ENCODE measurements at regions not wholly inside any gene's neighbourhood (a gene's known extent, or its start where the extent isn't known, plus 50 kb on each side); places are given as distances from the start of the nearest gene placed in this dataset.

GRCh38 chr15:59933607-59934006, 70.5 kb upstream of the FOXB1 start (continued):
- 0 out of 2 replicates have a peak, but pooled peaks have one; percentile 10 for TF ChIP-seq PRDM10 (tag by site-specific recombination; IDR thresholded peaks at IDR 0.05)
- TF ChIP-seq ZNF121 (tag by site-specific recombination; IDR thresholded peaks at IDR 0.05), result no peak

GRCh38 chr15:59931646-59932261, 72.4 kb upstream of the FOXB1 start:
- Histone ChIP-seq H3K27ac (ENCODE audit: extremely low read depth, low read depth, low read length) (no peak overlapping the region), H3K9me3 (ENCODE audit: control insufficient read depth, insufficient read depth, low read depth, low read length) (no peaks in the 10 kb centered on the region), H3K4me1 (ENCODE audit: control insufficient read depth, insufficient read depth, low read length) (peaks cover 9% of the 10 kb centered on the region), H3K4me3 (ENCODE audit: low read depth, low read length) (no peak overlapping the region), H3K36me3 (ENCODE audit: control insufficient read depth in 2 of 2, insufficient read depth in 1 of 2, low read length in 2 of 2) (no peaks in the 10 kb centered on the region)
- peak; percentile 45; the same call in 1 of the 2 replicates for TF ChIP-seq SCRT2 (tag by site-specific recombination; IDR thresholded peaks at IDR 0.05)
- peak; percentile 51; the same call in 1 of the 2 replicates for TF ChIP-seq OSR2 (tag by site-specific recombination; IDR thresholded peaks at IDR 0.05)
- 0 out of 2 replicates have a peak, but pooled peaks have one; percentile 21 for TF ChIP-seq ZNF10 (tag by site-specific recombination; IDR thresholded peaks at IDR 0.05)
- TF ChIP-seq ZNF677 (tag by site-specific recombination; IDR thresholded peaks at IDR 0.05), result no peak
- 0 out of 2 replicates have a peak, but pooled peaks have one; percentile 19 for TF ChIP-seq ZEB2 (tag by site-specific recombination; IDR thresholded peaks at IDR 0.05)
- TF ChIP-seq ZFHX2 (tag by site-specific recombination; conservative IDR thresholded peaks at IDR 0.05), result peak; percentile 30; the same call in 1 of the 2 replicates
- no peak for TF ChIP-seq ZNF132 (tag by site-specific recombination; IDR thresholded peaks at IDR 0.05; ENCODE audit: borderline replicate concordance)
- ChIA-PET CTCF (interaction anchor here (3.7 kb wide), 1 partner anchor 14 kb away, joined by 20 read pairs; no protein-coding TSS in a partner anchor), POLR2A (interaction anchor here (0.5 kb wide), 1 partner anchor 478 kb away, joined by 5 read pairs; no protein-coding TSS in a partner anchor)

- Histone ChIP-seq H3K36me3 (ENCODE audit: control insufficient read depth in 2 of 2, insufficient read depth in 1 of 2, low read length in 2 of 2) (no peaks in the 10 kb centered on the region), H3K27ac (ENCODE audit: extremely low read depth, low read depth, low read length) (no peak overlapping the region), H3K4me3 (ENCODE audit: low read depth, low read length) (no peak overlapping the region), H3K4me1 (ENCODE audit: control insufficient read depth, insufficient read depth, low read length) (0 out of 2 replicates have a peak, but pooled peaks cover 4% of the 10 kb centered on the region), H3K9me3 (ENCODE audit: control insufficient read depth, insufficient read depth, low read depth, low read length) (no peaks in the 10 kb centered on the region)
- TF ChIP-seq ZNF596 (tag by site-specific recombination; IDR thresholded peaks at IDR 0.05) (no peak), PRDM10 (tag by site-specific recombination; IDR thresholded peaks at IDR 0.05) (peak; percentile 30; the same call in 1 of the 2 replicates), ZBTB49 (tag by site-specific recombination; IDR thresholded peaks at IDR 0.05; ENCODE audit: low read depth) (no peak), MEIS1 (CRISPR knock-in tag; IDR thresholded peaks at IDR 0.05; ENCODE audit: borderline replicate concordance) (no peak)
- ChIA-PET POLR2A (no interaction called here), CTCF (interaction anchor here (0.6 kb wide), 2 partner anchors 73 to 288 kb away, joined by 3 read pairs; no protein-coding TSS in a partner anchor)
These were observed 79.1 kb upstream of the FOXB1 start for GRCh38 chr15:59924812-59925522.
